NCI-H2171 treated with DMSO at 0.1 percent for 48 hours (cell line): ENCODE measurements at regions not wholly inside any gene's neighbourhood (a gene's known extent, or its start where the extent isn't known, plus 50 kb on each side); places are given as distances from the start of the nearest gene placed in this dataset.

ENCODE experiments used
- DNase-seq: peaks from one replicate; lab custom pipeline; 2025; lab: John Stamatoyannopoulos, UW

DNA sequence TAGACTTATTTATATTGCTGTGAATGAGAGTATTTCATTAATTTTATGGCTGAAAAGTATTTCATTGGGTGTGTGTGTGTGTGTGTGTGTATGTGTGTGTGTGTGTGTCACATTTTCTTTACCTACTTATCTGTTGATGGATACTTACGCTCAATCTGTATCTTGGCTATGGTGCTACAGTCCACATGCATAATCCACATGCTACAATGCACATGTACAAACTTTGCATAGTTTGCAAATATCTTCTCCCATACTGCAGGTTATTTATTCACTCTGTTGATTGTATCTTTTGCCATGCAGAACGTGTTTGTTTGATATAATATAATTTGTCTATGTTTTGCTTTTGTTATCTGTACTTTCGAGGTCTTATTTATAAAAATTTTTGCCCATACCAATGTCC lies 167.8 kb downstream of the RAB28 start:
- DNase-seq: no peak

DNA sequence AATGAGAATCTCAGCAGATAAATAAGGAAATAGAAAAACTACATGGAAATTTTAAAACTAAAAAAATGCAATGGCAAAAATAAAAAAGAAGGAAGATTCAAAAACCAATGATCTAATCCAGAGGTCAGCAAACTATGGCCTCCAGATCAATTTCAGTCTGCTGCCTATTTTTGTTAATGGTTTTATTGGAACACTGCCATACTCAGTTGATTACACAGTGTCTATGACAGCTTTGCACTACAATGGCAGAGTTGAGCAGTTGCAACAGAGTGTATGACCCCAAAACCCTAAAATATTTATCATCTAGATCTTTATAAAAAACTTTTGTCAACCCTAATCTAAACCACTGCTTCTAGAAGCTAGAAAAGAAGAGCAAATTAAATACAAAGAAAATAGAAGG lies 170.3 kb downstream of the RAB28 start:
- DNase-seq: no peak

DNA sequence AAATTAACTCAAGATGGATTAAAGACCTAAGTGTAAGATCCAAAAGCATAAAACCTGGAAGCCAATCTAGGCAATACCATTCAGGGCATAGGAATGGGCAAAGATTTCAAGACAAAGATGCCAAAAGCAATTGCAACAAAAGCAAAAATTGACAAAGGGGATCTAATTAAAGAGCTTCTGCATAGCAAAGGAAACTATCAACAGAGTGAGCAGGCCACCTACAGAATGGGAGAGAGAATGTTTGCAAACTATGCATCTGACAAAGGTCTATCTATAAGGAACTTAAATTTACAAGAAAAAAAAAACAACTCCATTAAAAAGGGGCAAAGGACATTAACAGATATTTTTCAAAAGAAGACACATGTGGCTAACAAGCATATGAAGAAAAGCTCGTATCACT lies 171.9 kb downstream of the RAB28 start:
- no peak for DNase-seq

DNA sequence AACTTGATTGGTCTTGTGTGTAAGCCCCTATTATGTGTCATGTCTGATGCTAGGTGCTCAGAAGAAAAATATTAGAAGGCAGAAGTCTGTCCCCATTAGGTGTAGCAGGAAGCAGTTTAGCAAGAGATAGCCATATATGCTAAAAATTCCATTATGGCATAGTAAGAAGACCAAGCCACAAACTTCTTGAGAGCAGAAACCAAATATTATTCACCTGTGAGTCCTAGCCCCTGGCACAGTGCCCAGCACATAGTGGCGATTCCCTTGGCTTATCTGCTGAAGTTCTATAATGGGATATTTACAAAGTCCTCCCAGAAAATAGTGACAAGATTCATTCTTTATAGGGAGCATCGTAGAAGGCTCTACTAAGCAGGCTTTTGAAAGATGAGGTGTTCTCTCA lies 174.4 kb downstream of the RAB28 start:
- DNase-seq: no peak

DNA sequence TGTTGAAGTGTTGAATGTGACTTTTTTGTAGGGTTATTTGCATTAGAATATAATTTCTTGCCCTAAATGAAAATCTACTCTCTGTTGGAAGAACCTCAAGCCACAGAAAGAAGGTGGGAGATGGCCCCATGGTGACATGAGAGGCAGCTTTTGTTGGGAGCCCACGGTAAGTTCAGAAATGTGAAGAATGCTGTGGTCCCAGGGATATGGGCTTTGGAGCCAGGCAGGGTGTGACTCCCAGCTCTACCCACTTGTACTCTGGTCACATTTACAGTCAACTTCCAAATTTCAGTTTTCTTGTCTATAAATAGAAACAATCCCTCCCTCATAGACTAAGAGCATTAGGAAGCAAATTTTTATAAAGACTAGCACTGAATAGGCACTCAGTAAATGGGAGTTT lies 177.8 kb downstream of the RAB28 start:
- no peak for DNase-seq

DNA sequence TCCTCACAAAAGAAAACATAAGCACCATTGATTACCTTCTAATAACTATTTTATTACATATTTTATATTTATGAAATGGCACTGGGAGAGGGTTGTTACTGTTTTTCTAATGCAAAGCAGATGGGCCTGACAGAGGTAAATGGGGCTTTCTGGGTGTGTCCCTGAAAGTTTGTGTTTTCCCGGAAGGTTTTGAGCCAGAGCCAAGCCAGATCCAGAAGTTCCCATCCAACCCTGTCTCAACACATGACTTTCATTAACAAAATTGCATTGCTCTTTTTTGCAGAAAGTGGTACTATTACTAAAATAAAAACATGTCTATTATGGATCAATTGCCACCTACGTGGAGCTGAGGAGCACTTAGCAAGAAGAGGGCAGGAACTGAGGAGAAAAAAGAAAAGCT lies 181.3 kb downstream of the RAB28 start:
- DNase-seq: no peak

DNA sequence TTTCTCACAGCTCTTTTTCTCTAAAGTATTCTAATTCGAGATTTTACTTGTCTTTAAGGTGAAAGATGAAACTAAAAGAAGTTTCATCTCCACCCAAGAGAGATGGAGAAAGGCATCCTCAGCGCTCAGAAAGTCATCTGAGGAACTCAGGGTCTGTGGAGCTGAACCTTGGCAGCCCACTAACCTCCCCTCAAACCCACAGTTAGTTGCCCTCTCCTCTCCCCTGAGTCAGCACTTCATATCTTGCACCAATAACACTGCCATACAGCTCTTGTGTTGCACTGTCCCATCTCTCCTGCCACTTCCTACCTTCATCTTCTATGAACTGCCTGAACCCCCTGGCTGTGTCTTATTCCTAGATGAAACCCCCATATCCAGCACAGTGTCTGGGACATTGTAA lies 184.8 kb downstream of the RAB28 start:
- DNase-seq: no peak

DNA sequence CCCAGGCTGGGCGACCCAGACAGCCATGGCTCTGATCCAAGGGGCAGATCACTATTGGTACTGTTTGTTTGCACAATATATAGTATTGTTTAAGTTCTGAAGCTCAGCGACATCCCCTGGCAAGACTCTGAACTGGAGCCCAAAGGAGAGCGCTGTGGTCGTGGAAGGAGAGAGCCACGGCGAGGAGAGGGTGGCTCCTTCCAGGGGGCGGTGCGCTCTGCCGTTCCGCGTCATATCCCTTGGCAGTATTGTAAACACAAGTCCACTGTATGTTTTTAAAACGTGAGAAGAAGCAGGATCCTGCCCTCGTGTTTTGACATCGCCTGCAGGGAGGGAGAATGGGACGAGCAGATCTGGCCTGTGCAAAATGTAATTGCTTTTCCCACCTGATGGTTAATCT lies 185.5 kb downstream of the RAB28 start:
- no peak for DNase-seq

DNA sequence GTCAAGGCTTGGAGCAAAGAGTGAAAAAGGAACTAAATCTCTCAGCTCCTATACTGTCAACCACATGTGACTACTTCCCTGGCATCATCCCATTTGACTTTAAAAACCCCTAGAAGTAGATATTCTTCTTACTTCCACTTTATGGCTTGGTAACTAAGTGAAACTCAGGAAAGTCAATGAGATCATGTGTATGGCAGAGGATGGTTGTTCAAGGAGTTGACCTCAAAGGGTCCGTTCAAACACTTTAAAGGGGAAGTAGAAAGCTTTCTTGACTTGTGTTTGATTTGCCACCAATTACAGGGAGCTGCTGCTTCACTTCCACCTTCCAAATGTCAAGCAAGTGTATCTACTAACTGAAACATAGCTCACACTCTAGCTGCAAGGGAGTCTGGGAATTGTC lies 187.2 kb downstream of the RAB28 start:
- no peak for DNase-seq

DNA sequence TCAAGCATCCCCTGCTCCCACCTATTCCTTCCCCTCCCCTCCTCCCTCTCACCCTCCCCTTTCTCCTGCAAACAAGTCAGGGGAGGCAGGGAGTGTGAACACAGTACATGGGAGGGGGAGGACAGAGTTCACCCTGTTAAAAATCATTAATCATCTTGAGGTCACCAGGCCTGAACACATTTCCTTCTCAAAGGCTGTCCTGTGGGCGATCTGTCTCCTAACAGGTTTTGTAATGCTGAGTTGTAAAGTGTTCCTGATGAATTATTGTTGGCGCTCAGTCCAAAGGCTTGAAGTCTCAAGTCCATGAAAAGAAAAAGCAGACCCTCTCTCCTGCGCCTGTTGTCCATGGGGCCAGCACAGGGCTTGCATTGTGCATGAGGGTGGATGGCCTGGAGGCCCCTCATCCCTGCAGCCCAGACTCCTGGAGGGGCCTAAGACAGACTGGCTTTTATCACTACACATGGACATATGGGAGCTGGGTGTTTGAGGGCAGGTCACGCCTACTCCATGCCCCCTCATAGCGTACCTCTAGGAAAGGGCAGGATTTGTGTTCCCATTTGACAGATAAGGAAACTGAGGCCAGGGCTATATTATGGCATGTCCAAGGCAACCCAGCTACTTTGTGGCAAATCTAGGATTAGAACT lies 189.1 kb downstream of the RAB28 start:
- no peak for DNase-seq

DNA sequence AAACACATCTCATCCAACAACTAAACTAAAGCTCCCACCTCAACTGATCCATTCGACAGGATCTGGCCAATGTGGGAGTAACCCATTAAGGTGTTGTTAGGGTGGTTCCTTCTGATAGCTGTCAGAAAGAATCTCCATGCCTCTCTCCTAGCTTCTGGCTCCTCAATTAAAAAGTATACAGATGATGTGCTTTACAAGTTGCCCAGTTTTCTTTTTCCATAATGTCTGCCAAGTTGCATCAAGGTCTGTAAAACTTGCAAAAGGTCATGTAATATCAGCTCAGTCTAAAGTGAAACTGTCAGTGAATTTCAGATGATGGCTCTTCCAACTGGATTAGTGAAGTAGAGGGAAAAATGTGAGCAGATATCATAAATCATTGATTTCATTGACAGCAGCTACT lies 191.8 kb downstream of the RAB28 start:
- no peak for DNase-seq

DNA sequence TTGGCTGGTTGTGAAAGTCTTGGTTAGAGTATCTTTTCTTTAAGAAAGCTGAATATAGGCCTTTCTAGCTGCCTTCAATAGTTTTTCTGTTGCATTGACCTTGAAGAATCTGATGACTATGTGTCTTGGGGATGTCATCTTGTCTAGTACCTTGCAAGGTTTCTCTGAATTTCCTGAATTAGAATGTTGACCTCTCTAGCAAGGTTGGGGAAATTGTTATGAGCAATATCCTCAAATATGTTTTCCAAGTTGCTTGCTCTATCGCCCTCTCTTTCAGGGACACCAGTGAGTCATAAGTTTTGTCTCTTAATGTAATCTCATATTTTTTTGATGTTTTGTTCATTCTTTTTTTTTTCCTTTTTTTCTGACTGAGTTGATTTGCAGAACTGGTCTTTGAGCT lies 194.7 kb downstream of the RAB28 start:
- DNase-seq: no peak

DNA sequence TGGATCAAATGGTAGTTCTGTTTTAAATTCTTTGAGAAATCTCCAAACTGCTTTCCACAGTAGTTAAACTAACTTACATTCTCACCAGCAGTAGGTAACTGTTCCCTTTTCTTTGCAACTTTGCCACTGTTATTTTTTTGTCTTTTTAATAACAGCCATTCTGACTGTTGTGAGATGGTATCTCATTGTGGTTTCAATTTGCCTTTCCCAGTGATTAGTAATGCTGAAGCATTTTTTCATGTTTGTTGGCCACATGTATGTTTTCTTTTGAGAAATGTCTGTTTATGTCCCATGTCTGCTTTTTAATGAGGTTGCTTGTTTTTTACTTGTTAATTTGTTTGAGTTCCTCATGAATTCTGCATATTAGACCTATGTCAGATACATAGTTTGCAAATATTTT lies 198.8 kb downstream of the RAB28 start:
- no peak for DNase-seq

DNA sequence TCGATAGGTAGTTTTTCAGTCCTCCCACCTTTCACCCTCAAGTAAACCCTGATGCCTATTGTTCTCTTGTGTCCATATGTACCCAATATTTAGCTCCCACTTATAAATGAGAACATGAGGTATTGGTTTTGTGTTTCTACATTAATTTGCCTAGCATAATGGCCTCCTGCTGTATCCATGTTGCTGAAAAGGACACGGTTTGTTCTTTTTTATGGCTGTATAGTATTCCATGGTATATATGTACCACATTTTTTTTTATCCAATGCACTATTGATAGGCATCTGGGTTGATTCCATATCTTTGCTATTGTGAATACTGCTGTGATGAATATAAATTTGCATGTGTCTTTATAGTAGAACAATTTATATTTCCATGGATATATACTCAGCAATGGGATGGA lies 199.2 kb downstream of the RAB28 start:
- DNase-seq: no peak

DNA sequence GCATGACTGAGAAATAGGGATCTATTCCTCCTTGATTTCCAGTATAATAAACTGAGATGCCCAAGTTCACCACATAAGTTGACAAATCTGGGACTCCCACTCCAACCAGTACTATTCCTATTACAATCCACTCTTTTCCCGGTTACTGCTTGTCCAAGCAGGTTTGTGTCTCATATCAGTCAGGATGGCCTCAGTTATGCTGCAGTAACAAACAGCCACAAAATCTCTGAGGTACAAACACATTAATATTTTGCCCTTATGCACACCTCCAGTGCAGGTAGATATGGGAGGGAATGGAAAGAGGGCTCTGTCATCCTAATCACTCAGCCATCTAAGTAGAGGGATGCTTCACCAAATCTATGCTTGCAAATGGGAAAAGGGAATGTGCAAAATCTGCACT lies 207.8 kb downstream of the RAB28 start:
- no peak for DNase-seq

DNA sequence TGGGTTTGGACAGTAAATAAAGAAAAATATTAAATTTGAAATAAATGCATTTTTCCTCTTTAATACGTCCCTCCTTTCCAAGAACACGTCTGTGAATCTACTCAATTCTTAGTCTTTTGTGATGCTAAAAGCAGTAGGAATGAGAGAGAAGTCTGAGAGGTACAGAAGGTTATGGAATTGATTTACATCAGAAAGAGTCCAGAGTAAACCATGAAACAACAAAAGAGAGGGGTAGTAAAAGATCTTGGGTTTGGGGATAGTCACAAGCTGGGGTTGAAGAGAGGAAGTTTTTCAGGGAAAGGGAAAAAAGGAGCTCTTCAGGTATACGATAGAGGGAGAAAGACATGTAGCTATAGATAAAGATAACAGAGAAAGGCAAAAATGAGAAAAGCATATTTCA lies 215.4 kb downstream of the RAB28 start:
- DNase-seq: no peak

DNA sequence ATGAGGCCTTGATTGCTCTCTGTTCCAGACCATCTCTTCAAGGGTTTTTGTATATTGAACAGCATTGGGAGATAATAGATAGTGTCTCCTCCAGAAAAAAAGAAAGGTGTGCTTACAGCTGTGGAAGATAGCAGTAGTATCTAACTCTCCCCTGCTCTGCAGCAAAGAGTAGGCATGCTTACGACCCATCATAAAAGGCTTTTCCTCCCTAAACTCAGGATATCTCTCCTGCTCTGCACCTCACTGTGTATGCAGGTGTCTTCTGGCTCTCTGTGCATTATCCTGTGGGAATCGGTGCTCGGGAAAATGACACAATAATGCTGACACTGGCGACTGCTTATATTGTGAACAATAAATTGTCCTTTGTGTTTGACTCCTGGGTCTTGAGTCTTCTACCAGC lies 216.0 kb downstream of the RAB28 start:
- DNase-seq: no peak

DNA sequence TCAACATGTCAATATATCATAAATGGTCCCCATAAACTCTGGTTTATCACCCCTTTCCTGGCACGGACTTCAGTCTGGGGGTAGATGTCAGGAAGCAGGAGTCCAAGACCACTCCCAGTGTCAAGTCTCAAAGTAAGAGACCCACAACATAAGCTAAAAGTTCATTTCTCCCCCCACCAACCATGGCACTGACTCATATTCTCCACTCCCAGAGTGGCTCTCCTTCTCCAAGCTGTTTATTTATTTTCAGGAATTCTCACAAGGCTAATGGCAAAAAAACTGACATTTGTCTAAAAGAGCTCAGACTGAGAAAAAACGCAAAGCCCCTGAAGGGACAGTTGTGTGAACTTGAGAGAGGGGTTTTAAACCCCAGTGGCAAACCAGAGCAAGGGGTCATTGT lies 217.0 kb downstream of the RAB28 start:
- DNase-seq: no peak

DNA sequence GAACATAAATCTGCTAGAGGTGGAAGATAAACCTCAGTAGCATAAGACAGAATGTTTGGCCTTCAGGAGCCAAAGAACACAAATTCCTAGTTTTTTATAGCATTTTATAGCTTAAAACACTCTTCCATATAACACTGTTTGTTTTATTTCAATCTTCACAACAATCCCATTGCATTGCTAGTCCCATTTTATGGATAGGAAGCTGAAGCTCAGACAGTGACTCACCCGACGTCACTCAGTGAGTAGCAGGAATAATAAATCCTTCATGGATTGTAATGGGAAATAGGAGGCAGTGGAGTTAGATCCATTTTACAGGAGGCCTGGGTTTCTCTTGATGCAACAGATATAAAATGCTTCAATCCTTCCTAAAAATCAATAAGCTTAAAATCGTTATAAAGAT lies 217.5 kb downstream of the RAB28 start:
- no peak for DNase-seq

DNA sequence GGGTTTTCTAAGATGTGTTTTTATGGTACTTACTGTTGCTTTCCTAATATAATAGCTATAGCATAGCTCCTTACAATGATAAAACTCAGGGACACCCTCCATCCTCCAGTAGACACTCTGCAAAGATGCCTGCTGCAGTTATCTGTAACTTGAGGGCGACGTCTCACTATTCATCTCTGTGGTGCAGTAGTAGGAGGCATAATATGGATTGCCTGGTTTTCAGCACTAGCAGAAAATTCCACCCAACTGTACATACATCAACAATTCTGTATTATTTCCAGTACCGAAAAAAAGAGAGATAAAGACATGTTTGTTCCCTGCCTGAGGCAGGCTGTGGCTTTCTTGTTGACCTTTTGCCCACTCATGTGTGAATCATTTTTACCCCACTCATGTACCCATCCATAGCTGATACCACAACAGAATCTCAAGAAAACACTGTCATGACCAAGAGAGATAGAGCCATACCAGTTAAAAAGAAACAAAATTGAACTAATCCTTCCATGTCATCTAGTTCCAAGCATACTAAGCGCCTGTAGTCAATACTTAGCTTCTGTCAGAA lies 220.1 kb downstream of the RAB28 start:
- no peak for DNase-seq

DNA sequence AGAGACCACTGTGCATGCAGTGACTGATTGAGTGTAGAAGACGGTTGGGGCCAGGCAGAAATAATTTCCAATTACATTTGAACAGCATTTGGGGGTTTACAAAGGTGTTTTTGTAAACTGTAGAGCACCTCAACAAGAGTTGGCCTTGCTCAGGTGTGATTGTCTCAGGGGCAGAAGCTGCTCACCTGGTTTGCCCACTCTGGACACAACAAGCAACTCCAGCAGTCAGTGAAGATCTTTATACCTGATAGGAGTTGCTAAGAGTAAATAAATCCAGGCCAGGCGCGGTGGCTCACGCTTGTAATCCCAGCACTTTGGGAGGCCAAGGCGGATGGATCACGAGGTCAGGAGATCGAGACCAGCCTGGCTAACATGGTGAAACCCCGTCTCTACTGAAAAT lies 221.3 kb downstream of the RAB28 start:
- DNase-seq: no peak

DNA sequence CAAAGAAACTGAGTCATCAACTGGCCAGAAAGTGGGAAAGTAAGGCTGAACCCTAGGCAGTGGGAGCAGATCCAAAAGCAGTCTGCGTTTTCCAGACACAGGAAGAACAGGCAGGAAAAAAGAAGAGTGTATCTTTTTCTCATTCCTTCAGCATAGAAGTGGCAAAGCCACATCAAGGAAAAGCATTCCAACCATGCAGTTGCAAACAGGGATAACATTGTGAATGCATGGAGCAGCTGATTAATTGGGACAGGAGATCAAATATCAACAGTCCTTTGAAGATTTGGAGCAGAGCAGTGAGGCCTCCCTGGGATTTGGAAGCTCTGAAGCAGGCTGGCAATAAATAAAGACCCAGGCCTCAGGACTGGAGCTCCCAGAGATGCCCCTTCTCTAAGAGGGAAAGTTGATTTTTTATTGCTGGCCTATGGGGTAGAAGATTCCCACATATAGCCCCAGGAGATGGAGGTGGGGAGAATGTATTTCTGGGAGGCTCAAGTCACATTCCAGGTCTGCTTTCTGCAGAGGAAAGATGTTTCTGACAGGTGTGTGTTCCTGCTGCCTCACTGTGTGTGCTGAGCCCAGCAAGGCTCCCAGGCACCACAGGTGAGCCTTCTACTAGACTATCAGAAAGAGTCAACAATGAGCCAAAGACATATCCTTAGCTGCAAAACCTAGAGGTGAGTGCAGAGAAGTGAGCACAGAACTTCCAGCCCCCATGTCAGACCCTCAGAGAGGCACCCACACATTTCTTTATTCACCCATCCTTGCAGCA lies 222.5 kb downstream of the RAB28 start:
- DNase-seq: no peak

DNA sequence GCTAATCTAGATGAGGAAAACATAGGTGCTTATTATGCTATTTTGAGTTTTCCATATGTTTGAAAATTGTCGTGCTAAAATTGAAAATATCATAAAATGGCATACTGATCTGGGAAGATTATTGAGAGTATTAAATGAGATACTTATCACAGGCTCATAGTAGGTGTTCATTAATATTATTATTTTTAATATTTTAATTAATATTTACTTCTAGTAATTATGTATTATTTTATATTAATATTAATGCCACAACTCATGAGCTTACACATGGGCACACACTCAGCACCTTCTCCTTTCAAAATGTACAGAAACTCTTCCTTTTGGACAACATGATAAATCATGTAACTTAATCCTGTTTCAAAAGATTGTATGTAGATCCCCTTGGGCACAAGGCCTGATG lies 223.6 kb downstream of the RAB28 start:
- DNase-seq: no peak

DNA sequence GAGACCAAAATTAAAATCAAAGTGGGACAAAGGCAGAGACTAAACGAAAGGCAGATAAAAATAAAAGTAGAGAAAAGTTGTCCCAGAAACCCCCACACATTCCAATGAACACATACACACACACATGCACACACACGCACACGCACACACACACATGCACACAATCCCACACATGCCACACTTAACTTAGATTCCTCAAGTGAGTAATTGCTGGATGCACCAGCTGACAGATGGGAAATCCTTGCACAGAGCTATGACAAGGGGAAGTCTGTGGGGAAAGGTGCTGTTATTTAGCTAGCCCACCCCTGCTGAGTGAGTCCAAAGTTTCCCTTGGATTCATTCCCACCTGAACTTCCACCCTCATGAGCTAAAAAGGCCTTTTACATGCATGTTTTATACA lies 233.9 kb downstream of the RAB28 start:
- no peak for DNase-seq
